ENCODE measurements at regions not wholly inside any gene's neighbourhood (a gene's known extent, or its start where the extent isn't known, plus 50 kb on each side); places are given as distances from the start of the nearest gene placed in this dataset.

- Histone ChIP-seq H3K9me2 (ENCODE audit: insufficient read depth, low read length) (no peaks in the 10 kb centered on the region), H3K79me2 (ENCODE audit: insufficient read depth, low read depth, low read length) (no peaks in the 10 kb centered on the region), H2AFZ (ENCODE audit: low read length) (no peak overlapping the region), H3K36me3 (ENCODE audit: insufficient read depth, low read length) (no peaks in the 10 kb centered on the region), H4K20me1 (ENCODE audit: insufficient read depth, low read length) (no peaks in the 10 kb centered on the region), H3K4me2 (ENCODE audit: low read length) (no peak overlapping the region), H3K9me3 (ENCODE audit: low read length) (peaks cover 9% of the 10 kb centered on the region; the same call in 1 of the 2 replicates), H3K27ac (ENCODE audit: low read depth, low read length, poor library complexity, severe bottlenecking) (no peak overlapping the region), H3K4me1 (ENCODE audit: insufficient read depth, low read length, poor library complexity, severe bottlenecking) (peaks cover 30% of the 10 kb centered on the region), H3K4me3 (ENCODE audit: low read depth, low read length, poor library complexity, severe bottlenecking) (no peak overlapping the region)
- DNase-seq (ENCODE audit: low spot score), result no peak
- TF ChIP-seq, protein P1, sequence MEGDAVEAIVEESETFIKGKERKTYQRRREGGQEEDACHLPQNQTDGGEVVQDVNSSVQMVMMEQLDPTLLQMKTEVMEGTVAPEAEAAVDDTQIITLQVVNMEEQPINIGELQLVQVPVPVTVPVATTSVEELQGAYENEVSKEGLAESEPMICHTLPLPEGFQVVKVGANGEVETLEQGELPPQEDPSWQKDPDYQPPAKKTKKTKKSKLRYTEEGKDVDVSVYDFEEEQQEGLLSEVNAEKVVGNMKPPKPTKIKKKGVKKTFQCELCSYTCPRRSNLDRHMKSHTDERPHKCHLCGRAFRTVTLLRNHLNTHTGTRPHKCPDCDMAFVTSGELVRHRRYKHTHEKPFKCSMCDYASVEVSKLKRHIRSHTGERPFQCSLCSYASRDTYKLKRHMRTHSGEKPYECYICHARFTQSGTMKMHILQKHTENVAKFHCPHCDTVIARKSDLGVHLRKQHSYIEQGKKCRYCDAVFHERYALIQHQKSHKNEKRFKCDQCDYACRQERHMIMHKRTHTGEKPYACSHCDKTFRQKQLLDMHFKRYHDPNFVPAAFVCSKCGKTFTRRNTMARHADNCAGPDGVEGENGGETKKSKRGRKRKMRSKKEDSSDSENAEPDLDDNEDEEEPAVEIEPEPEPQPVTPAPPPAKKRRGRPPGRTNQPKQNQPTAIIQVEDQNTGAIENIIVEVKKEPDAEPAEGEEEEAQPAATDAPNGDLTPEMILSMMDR (conservative IDR thresholded peaks at IDR 0.05; ENCODE audit: low read length), result no peak
- no peak for TF ChIP-seq EZH2phosphoT487 (IDR thresholded peaks at IDR 0.05; ENCODE audit: borderline replicate concordance, low read depth, low read length)
- intact Hi-C loops (cut with micrococcal nuclease; ENCODE audit: unreplicated experiment), result no loop called here
- CTCF ChIA-PET (ENCODE audit: unreplicated experiment), result interaction anchor here (0.9 kb wide), 1 partner anchor 27 kb away, joined by 3 read pairs; no protein-coding TSS in a partner anchor
- BruUV-seq (replicated peaks), result no TSS peak
- POLR2A ChIA-PET, result interaction anchor here (0.6 to 3.5 kb wide), 7 partner anchors 8 to 316 kb away, joined by 3 to 13 read pairs (median 3); no protein-coding TSS in a partner anchor
Observed at GRCh38 chr18:8970843-8971242, 131.7 kb upstream of the NDUFV2 start.

DNA sequence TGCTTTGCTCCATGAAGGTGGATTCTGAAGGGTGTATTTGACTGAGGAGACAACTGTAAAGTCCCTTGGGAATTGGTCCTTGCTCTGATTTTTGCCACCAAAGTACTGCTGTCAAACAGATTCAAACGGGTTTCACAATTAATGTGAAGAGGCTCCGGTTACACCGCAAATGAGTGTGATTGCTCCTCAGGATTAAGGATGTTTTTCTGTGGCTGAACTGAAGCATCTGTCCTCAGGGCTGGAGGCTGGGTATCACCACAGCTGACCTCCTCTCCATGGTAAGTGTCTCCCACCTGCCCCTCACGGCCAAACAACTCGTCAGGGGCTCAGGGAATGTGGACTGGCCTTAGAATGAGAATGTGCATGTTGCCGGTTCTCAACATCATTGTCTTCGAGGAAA lies 130.4 kb upstream of the NDUFV2 start:
- Histone ChIP-seq H3K36me3 (ENCODE audit: insufficient read depth, low read length) (no peaks in the 10 kb centered on the region), H3K4me1 (ENCODE audit: insufficient read depth, low read length, poor library complexity, severe bottlenecking) (peaks cover 33% of the 10 kb centered on the region), H3K9me2 (ENCODE audit: insufficient read depth, low read length) (no peaks in the 10 kb centered on the region), H3K4me2 (ENCODE audit: low read length) (no peak overlapping the region), H2AFZ (ENCODE audit: low read length) (no peak overlapping the region), H3K9me3 (ENCODE audit: low read length) (peaks cover 14% of the 10 kb centered on the region; the same call in 1 of the 2 replicates), H4K20me1 (ENCODE audit: insufficient read depth, low read length) (no peaks in the 10 kb centered on the region), H3K79me2 (ENCODE audit: insufficient read depth, low read depth, low read length) (no peaks in the 10 kb centered on the region), H3K27ac (ENCODE audit: low read depth, low read length, poor library complexity, severe bottlenecking) (no peak overlapping the region), H3K4me3 (ENCODE audit: low read depth, low read length, poor library complexity, severe bottlenecking) (no peak overlapping the region)
- no peak for DNase-seq (ENCODE audit: low spot score)
- ChIA-PET POLR2A (interaction anchor here (1.7 kb wide), 1 partner anchor 22 kb away, joined by 4 read pairs; no protein-coding TSS in a partner anchor), CTCF (ENCODE audit: unreplicated experiment) (interaction anchor here (0.6 kb wide), 1 partner anchor 263 kb away, joined by 4 read pairs; no protein-coding TSS in a partner anchor)
- BruUV-seq (replicated peaks), result no TSS peak
- no peak for TF ChIP-seq EZH2phosphoT487 (IDR thresholded peaks at IDR 0.05; ENCODE audit: borderline replicate concordance, low read depth, low read length)
- TF ChIP-seq, protein P1 (conservative IDR thresholded peaks at IDR 0.05; ENCODE audit: low read length), result no peak
- intact Hi-C loops (cut with micrococcal nuclease; ENCODE audit: unreplicated experiment), result no loop called here

DNA sequence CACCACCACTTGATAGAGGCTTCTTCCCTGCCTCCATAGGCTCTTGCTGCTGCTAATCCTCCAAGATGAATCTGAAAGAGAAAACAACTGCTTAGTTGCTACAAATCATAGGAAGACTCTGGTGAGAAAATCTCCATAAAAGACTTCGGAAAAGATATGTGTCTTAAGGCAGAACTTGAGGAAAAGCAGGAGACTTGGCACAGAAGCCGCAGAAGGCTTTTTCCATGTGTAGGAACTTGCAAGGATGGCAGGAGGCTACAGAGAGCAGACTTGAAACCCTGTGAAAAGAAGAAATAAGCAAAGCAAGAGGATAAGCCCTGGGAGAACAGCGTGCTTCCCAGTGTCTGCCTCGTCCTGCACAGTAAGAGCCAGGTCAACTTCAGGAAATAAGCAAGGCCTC lies 128.2 kb upstream of the NDUFV2 start:
- no TSS peak for BruUV-seq (replicated peaks)
- no peaks in the 10 kb centered on the region for H4K20me1 ChIP-seq (ENCODE audit: insufficient read depth, low read length)
- H3K9me3 ChIP-seq (ENCODE audit: low read length), result peaks cover 14% of the 10 kb centered on the region; the same call in 1 of the 2 replicates
- H3K4me3 ChIP-seq (ENCODE audit: low read depth, low read length, poor library complexity, severe bottlenecking), result no peak overlapping the region
- ChIA-PET POLR2A (no interaction called here), CTCF (ENCODE audit: unreplicated experiment) (no interaction called here)
- H2AFZ ChIP-seq (ENCODE audit: low read length), result no peak overlapping the region
- no peak for TF ChIP-seq EZH2phosphoT487 (IDR thresholded peaks at IDR 0.05; ENCODE audit: borderline replicate concordance, low read depth, low read length)
- TF ChIP-seq, protein P1 (conservative IDR thresholded peaks at IDR 0.05; ENCODE audit: low read length), result no peak
- no peaks in the 10 kb centered on the region for H3K79me2 ChIP-seq (ENCODE audit: insufficient read depth, low read depth, low read length)
- H3K36me3 ChIP-seq (ENCODE audit: insufficient read depth, low read length), result no peaks in the 10 kb centered on the region
- no peak for DNase-seq (ENCODE audit: low spot score)
- no peaks in the 10 kb centered on the region for H3K9me2 ChIP-seq (ENCODE audit: insufficient read depth, low read length)
- H3K27ac ChIP-seq (ENCODE audit: low read depth, low read length, poor library complexity, severe bottlenecking), result no peak overlapping the region
- H3K4me1 ChIP-seq (ENCODE audit: insufficient read depth, low read length, poor library complexity, severe bottlenecking), result peaks cover 42% of the 10 kb centered on the region
- intact Hi-C loops (cut with micrococcal nuclease; ENCODE audit: unreplicated experiment), result no loop called here
- no peak overlapping the region for H3K4me2 ChIP-seq (ENCODE audit: low read length)

Measured in OCI-LY7 (cell line).